SK-N-SH (cell line): ENCODE measurements at regions not wholly inside any gene's neighbourhood (a gene's known extent, or its start where the extent isn't known, plus 50 kb on each side); places are given as distances from the start of the nearest gene placed in this dataset.
"Not testable (repeated sequence)": the region's sequence is repeated elsewhere in the genome, so short reads cannot be mapped to it uniquely, and the experiment has no call there.

Experiments
- CTCF ChIA-PET: fragments of 300-600, 350-600 bp; formaldehyde crosslinking; extraction: SDS; loops from one replicate; lab custom pipeline; 2021; lab: Yijun Ruan, JAX
- POLR2A ChIA-PET: fragments of 350-600 bp; sonication (Branson Sonifier 250); formaldehyde crosslinking; extraction: SDS; loops from one replicate; lab custom pipeline; 2020; ENCODE audit warnings: antibody characterized with exemption, inconsistent platforms; lab: Yijun Ruan, JAX
- DNase-seq: peaks from one replicate; pipeline ENCODE4 v3.0.0; 2012
- H2AFZ ChIP-seq: fragments of 200-600 bp; sonication (generic); 2 replicates; pipeline ENCODE4 v1.8.1; 2016; ENCODE audit warnings: antibody characterized with exemption, mild to moderate bottlenecking, low read depth
- H3F3A ChIP-seq: fragments of 200-600 bp; sonication (generic); replicated peaks from 2 replicates; pipeline ENCODE3; 2016; ENCODE audit warnings: antibody characterized with exemption, mild to moderate bottlenecking; ENCODE audit not compliant: insufficient read depth
- H3K27ac ChIP-seq, 2 experiments: fragments of 200-500 bp in 1 of 2; fragments of 200-600 bp in 1 of 2; sonication (Bioruptor generic) in 1 of 2; sonication (generic), shearing (Covaris generic) in 1 of 2; 2 replicates each; pipeline versions ENCODE4 v1.5.1 to v1.6.1; 2014 to 2016; ENCODE audit warnings: low read depth in 2 of 2, inconsistent platforms in 1 of 2, low read length in 1 of 2, mild to moderate bottlenecking in 1 of 2, mixed read lengths in 1 of 2
- H3K27me3 ChIP-seq: fragments of 200-600 bp; sonication (generic), shearing (Covaris generic); 2 replicates; pipeline ENCODE4 v1.6.1; 2016; ENCODE audit warnings: mixed run types; ENCODE audit not compliant: insufficient read depth
- H3K36me3 ChIP-seq, 2 experiments: fragments of 200-500 bp in 1 of 2; fragments of 200-600 bp in 1 of 2; sonication (Bioruptor generic) in 1 of 2; sonication (generic) in 1 of 2; replicated peaks in 1 of 2; 2 replicates each; pipeline versions ENCODE3 to v1.5.1; 2014 to 2016; ENCODE audit warnings: low read length in 1 of 2, mild to moderate bottlenecking in 1 of 2; ENCODE audit not compliant: insufficient read depth in 2 of 2, control insufficient read depth in 1 of 2
- H3K4me1 ChIP-seq, 2 experiments: fragments of 200-500 bp in 1 of 2; fragments of 200-600 bp in 1 of 2; sonication (Bioruptor generic) in 1 of 2; sonication (generic), shearing (Covaris generic) in 1 of 2; 2 replicates each; pipeline versions ENCODE4 v1.5.1 to v1.6.1; 2014 to 2016; ENCODE audit warnings: low read depth in 1 of 2, low read length in 1 of 2, mixed run types in 1 of 2; ENCODE audit not compliant: insufficient read depth in 2 of 2, control insufficient read depth in 1 of 2
- H3K4me2 ChIP-seq: fragments of 200-600 bp; sonication (generic), shearing (Covaris generic); 2 replicates; pipeline ENCODE4 v1.6.1; 2017; ENCODE audit warnings: mixed run types
- H3K4me3 ChIP-seq, 2 experiments: fragments of 200-500 bp in 1 of 2; fragments of 200-600 bp in 1 of 2; sonication (Bioruptor generic) in 1 of 2; sonication (generic), shearing (Covaris generic) in 1 of 2; 2 replicates each; pipeline versions ENCODE4 v1.5.1 to v1.8.1; 2014 to 2016; ENCODE audit warnings: low read depth in 2 of 2, inconsistent platforms in 1 of 2, low read length in 1 of 2, mild to moderate bottlenecking in 1 of 2, mixed read lengths in 1 of 2, moderate library complexity in 1 of 2
- H3K79me2 ChIP-seq: fragments of 200-600 bp; sonication (generic); 2 replicates; pipeline ENCODE4 v1.8.1; 2017; ENCODE audit warnings: mild to moderate bottlenecking; ENCODE audit not compliant: insufficient read depth
- H3K9ac ChIP-seq: fragments of 200-600 bp; sonication (generic); 2 replicates; pipeline ENCODE4 v1.6.1; 2017; ENCODE audit warnings: mixed run types
- H3K9me2 ChIP-seq: fragments of 200-600 bp; sonication (generic); 2 replicates; pipeline ENCODE4 v1.6.1; 2017; ENCODE audit warnings: mixed run types
- H3K9me3 ChIP-seq: fragments of 200-600 bp; sonication (generic); 2 replicates; pipeline ENCODE4 v1.6.1; 2017; ENCODE audit warnings: mixed run types, mild to moderate bottlenecking, moderate library complexity
- H4K20me1 ChIP-seq: fragments of 200-600 bp; sonication (generic); 2 replicates; pipeline ENCODE4 v1.6.1; 2017; ENCODE audit warnings: mild to moderate bottlenecking, mixed run types; ENCODE audit not compliant: insufficient read depth
- CHD2 ChIP-seq: fragments of 150-350 bp; IDR thresholded peaks from 2 replicates; pipeline ENCODE4 v1.6.1; 2018; ENCODE audit warnings: low read length; ENCODE audit not compliant: partially characterized antibody
- ELF1 ChIP-seq: IDR thresholded peaks from 2 replicates; pipeline ENCODE4 v1.4.0; 2012
- FOSL2 ChIP-seq: IDR thresholded peaks from 2 replicates; pipeline ENCODE4 v1.4.0; 2012; ENCODE audit warnings: low read depth, mild to moderate bottlenecking, moderate library complexity, borderline replicate concordance
- FOXM1 ChIP-seq: IDR thresholded peaks from 2 replicates; pipeline ENCODE4 v1.4.0; 2012; ENCODE audit warnings: low read depth, mild to moderate bottlenecking
- GABPA ChIP-seq: IDR thresholded peaks from 2 replicates; pipeline ENCODE4 v1.4.0; 2012; ENCODE audit warnings: low read depth, mild to moderate bottlenecking
- IRF3 ChIP-seq: fragments of 150-350 bp; IDR thresholded peaks from 2 replicates; pipeline ENCODE4 v1.6.1; 2016; ENCODE audit warnings: mild to moderate bottlenecking, low read depth, low read length
- JUND ChIP-seq: IDR thresholded peaks from 2 replicates; pipeline ENCODE4 v1.4.0; 2012
- NFIC ChIP-seq: IDR thresholded peaks from 2 replicates; pipeline ENCODE4 v1.4.0; 2012; ENCODE audit warnings: borderline replicate concordance
- NRF1 ChIP-seq: IDR thresholded peaks from 2 replicates; pipeline ENCODE4 v1.6.1; 2012; ENCODE audit warnings: low read depth, mild to moderate bottlenecking, low read length
- POLR2AphosphoS5 ChIP-seq: IDR thresholded peaks from 2 replicates; pipeline ENCODE4 v1.6.1; 2012; ENCODE audit warnings: low read depth, low read length
- RAD21 ChIP-seq: IDR thresholded peaks from 2 replicates; pipeline ENCODE4 v1.6.1; 2012; ENCODE audit warnings: mild to moderate bottlenecking, low read length
- RCOR1 ChIP-seq: fragments of 150-350 bp; IDR thresholded peaks from 2 replicates; pipeline ENCODE4 v1.6.1; 2017; ENCODE audit warnings: antibody characterized with exemption, low read length
- RFX5 ChIP-seq: IDR thresholded peaks from 2 replicates; pipeline ENCODE4 v1.6.1; 2012; ENCODE audit warnings: mild to moderate bottlenecking, improper control_type of control experiment, low read length
- SIN3A ChIP-seq: IDR thresholded peaks from 2 replicates; pipeline ENCODE4 v1.6.1; 2012; ENCODE audit warnings: low read depth, mild to moderate bottlenecking, low read length, moderate library complexity, borderline replicate concordance
- SMC3 ChIP-seq: IDR thresholded peaks from 2 replicates; pipeline ENCODE4 v1.6.1; 2012; ENCODE audit warnings: low read depth, low read length, improper control_type of control experiment
- TAF1 ChIP-seq: IDR thresholded peaks from 2 replicates; pipeline ENCODE4 v1.6.1; 2012; ENCODE audit warnings: low read depth, mild to moderate bottlenecking, low read length, moderate library complexity, borderline replicate concordance
- USF1 ChIP-seq: IDR thresholded peaks from 2 replicates; pipeline ENCODE4 v1.4.0; 2012; ENCODE audit warnings: low read depth, borderline replicate concordance
- USF2 ChIP-seq: fragments of 150-350 bp; IDR thresholded peaks from 2 replicates; pipeline ENCODE4 v1.6.1; 2017; ENCODE audit warnings: antibody characterized with exemption, low read length, low read depth, borderline replicate concordance
- ZBTB33 ChIP-seq: IDR thresholded peaks from 2 replicates; pipeline ENCODE4 v1.4.0; 2012; ENCODE audit warnings: low read depth, borderline replicate concordance
- WGBS: methylation state at CpG from one replicate; pipeline ENCODE4 v1.1.6; 2017; ENCODE audit warnings: low lambda C conversion rate; 5-methylcytosine and 5-hydroxymethylcytosine counted together

GRCh38 chr13:64477146-64477545 is 2753.0 kb downstream of the PCDH9 start:
- CTCF ChIA-PET, result no interaction called here
- no peaks in the 10 kb centered on the region for H4K20me1 ChIP-seq

GRCh38 chr13:64476041-64476568 is 2754.0 kb downstream of the PCDH9 start:
- H4K20me1 ChIP-seq, H3K79me2 ChIP-seq, H3K4me3 ChIP-seq, H2AFZ ChIP-seq, H3K9ac ChIP-seq, H3K4me2 ChIP-seq, H3K9me3 ChIP-seq, H3K9me2 ChIP-seq, H3K4me1 ChIP-seq, POLR2A ChIA-PET, H3K36me3 ChIP-seq, CTCF ChIA-PET, H3F3A ChIP-seq, H3K27ac ChIP-seq, H3K27me3 ChIP-seq, DNase-seq: not testable (repeated sequence)
- WGBS, result 82% methylated on average over 2 of the region's 2 CpGs

More at GRCh38 chr13:64477146-64477545, 2753.0 kb downstream of the PCDH9 start:
- Histone ChIP-seq H3K4me3 (no peak overlapping the region), H3K4me2 (no peak overlapping the region), H3K9ac (no peak overlapping the region), H3K79me2 (no peaks in the 10 kb centered on the region), H3K27ac (no peak overlapping the region), H3K9me3 (no peaks in the 10 kb centered on the region), H3K27me3 (no peaks in the 10 kb centered on the region), H3K4me1 (no peaks in the 10 kb centered on the region; a peak in 2 of 4 replicates), H2AFZ (no peak overlapping the region), H3F3A (peaks cover 4% of the 10 kb centered on the region), H3K9me2 (no peaks in the 10 kb centered on the region), H3K36me3 (no peaks in the 10 kb centered on the region)
- POLR2A ChIA-PET, result no interaction called here
- no peak for DNase-seq
- no peak for TF ChIP-seq USF2
- no peak for TF ChIP-seq NFIC
- TF ChIP-seq POLR2AphosphoS5, result no peak
- no peak for TF ChIP-seq RFX5
- TF ChIP-seq ELF1, result no peak
- no peak for TF ChIP-seq IRF3
- TF ChIP-seq FOSL2, result no peak
- TF ChIP-seq CHD2, result no peak
- TF ChIP-seq USF1, result no peak
- TF ChIP-seq NRF1, result no peak
- TF ChIP-seq SMC3, result no peak
- TF ChIP-seq SIN3A, result no peak
- TF ChIP-seq JUND, result no peak
- no peak for TF ChIP-seq TAF1
- TF ChIP-seq RAD21, result no peak
- TF ChIP-seq ZBTB33, result no peak
- no peak for TF ChIP-seq RCOR1
- no peak for TF ChIP-seq FOXM1
- no peak for TF ChIP-seq GABPA
